ENCODE measurements at regions not wholly inside any gene's neighbourhood (a gene's known extent, or its start where the extent isn't known, plus 50 kb on each side); places are given as distances from the start of the nearest gene placed in this dataset.

DNA sequence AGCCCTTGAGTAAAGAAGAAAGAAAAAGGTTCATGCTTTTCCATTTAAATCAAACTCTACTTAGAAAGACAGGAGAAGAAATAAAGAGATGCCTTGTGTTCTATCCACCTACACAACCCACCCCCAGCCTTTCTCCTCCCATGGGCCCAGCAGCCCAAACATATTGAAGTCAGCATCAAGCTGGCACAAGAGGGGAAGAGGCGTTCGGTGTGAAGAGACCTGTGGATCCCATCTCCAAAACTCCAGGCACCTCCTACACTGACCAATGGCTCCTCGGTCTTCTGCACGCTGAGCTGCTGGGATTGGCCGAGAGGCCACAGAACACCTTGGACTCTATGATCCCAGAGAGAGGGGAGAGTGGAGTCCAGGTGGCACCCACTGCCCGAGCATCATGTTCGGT, 66.0 kb upstream of the CELF2 start:
- TF ChIP-seq, protein P1, sequence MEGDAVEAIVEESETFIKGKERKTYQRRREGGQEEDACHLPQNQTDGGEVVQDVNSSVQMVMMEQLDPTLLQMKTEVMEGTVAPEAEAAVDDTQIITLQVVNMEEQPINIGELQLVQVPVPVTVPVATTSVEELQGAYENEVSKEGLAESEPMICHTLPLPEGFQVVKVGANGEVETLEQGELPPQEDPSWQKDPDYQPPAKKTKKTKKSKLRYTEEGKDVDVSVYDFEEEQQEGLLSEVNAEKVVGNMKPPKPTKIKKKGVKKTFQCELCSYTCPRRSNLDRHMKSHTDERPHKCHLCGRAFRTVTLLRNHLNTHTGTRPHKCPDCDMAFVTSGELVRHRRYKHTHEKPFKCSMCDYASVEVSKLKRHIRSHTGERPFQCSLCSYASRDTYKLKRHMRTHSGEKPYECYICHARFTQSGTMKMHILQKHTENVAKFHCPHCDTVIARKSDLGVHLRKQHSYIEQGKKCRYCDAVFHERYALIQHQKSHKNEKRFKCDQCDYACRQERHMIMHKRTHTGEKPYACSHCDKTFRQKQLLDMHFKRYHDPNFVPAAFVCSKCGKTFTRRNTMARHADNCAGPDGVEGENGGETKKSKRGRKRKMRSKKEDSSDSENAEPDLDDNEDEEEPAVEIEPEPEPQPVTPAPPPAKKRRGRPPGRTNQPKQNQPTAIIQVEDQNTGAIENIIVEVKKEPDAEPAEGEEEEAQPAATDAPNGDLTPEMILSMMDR (IDR thresholded peaks at IDR 0.05): no peak
- no peak for TF ChIP-seq POLR2A (IDR thresholded peaks at IDR 0.05)

Measured in thyroid gland (tissue), 4 donors.